Neural cell (in vitro differentiated cells): ENCODE measurements at regions not wholly inside any gene's neighbourhood (a gene's known extent, or its start where the extent isn't known, plus 50 kb on each side); places are given as distances from the start of the nearest gene placed in this dataset.
"Not testable (repeated sequence)": the region's sequence is repeated elsewhere in the genome, so short reads cannot be mapped to it uniquely, and the experiment has no call there.

Experiments
- H2AFZ ChIP-seq: fragments of 200-600, 300-800 bp; sonication (generic), shearing (Covaris generic); 2 replicates; pipeline ENCODE4 v1.6.0; 2014; ENCODE audit warnings: low read depth, mild to moderate bottlenecking, antibody characterized with exemption, low read length, moderate library complexity
- H3F3A ChIP-seq: fragments of 200-600 bp; shearing (Covaris generic); 2 replicates; pipeline ENCODE4 v1.6.1; 2016; ENCODE audit warnings: mild to moderate bottlenecking, moderate library complexity, mixed read lengths, antibody characterized with exemption, low read length; ENCODE audit not compliant: insufficient read depth, poor library complexity, severe bottlenecking
- H3K27ac ChIP-seq: fragments of 200-600, 300-800 bp; sonication (generic), shearing (Covaris generic); 2 replicates; pipeline ENCODE4 v1.5.1; 2014; ENCODE audit warnings: mild to moderate bottlenecking, low read length, moderate library complexity
- H3K27me3 ChIP-seq: fragments of 300-800, 200-600 bp; sonication (generic), shearing (Covaris generic); 2 replicates; pipeline ENCODE4 v1.6.0; 2014; ENCODE audit warnings: mild to moderate bottlenecking, low read depth, low read length, moderate library complexity; ENCODE audit not compliant: insufficient read depth
- H3K36me3 ChIP-seq: fragments of 300-800, 200-600 bp; sonication (generic), shearing (Covaris generic); 2 replicates; pipeline ENCODE4 v1.5.1; 2014; ENCODE audit warnings: mild to moderate bottlenecking, antibody characterized with exemption, low read length, moderate library complexity; ENCODE audit not compliant: insufficient read depth
- H3K4me2 ChIP-seq: fragments of 300-800, 200-600 bp; sonication (generic), shearing (Covaris generic); 2 replicates; pipeline ENCODE4 v1.6.0; 2014; ENCODE audit warnings: mild to moderate bottlenecking, low read length
- H3K4me3 ChIP-seq: fragments of 300-800, 200-600 bp; sonication (generic), shearing (Covaris generic); 2 replicates; pipeline ENCODE4 v1.5.1; 2014; ENCODE audit warnings: mild to moderate bottlenecking, low read length, moderate library complexity
- H3K79me2 ChIP-seq: fragments of 200-600 bp; shearing (Covaris generic); replicated peaks from 2 replicates; pipeline ENCODE4 v1.6.0; 2014; ENCODE audit warnings: mild to moderate bottlenecking, low read length, moderate library complexity; ENCODE audit not compliant: insufficient read depth
- H3K9ac ChIP-seq: fragments of 300-800, 200-600 bp; sonication (generic), shearing (Covaris generic); 2 replicates; pipeline ENCODE4 v1.6.1; 2016; ENCODE audit warnings: mild to moderate bottlenecking, low read length, mixed read lengths
- H3K9me2 ChIP-seq: fragments of 200-600 bp; shearing (Covaris generic); 2 replicates; pipeline ENCODE4 v1.6.1; 2016; ENCODE audit warnings: mild to moderate bottlenecking, low read length, mixed read lengths; ENCODE audit not compliant: insufficient read depth
- H3K9me3 ChIP-seq: fragments of 200-600, 300-800 bp; sonication (generic), shearing (Covaris generic); 2 replicates; pipeline ENCODE4 v1.6.1; 2016; ENCODE audit warnings: mild to moderate bottlenecking, mixed run types, low read length, moderate library complexity, mixed read lengths
- H4K20me1 ChIP-seq: fragments of 200-600 bp; shearing (Covaris generic); 2 replicates; pipeline ENCODE4 v1.6.1; 2016; ENCODE audit warnings: mild to moderate bottlenecking, mixed run types; ENCODE audit not compliant: insufficient read depth
- CTCF ChIP-seq: fragments of 450-650 bp; IDR thresholded peaks from 2 replicates; pipeline ENCODE4 v1.5.1; 2014; ENCODE audit warnings: antibody characterized with exemption, mild to moderate bottlenecking, moderate library complexity; ENCODE audit not compliant: poor library complexity, severe bottlenecking
- EP300 ChIP-seq: fragments of 450-650 bp; conservative IDR thresholded peaks from 2 replicates; pipeline ENCODE4 v1.6.1; 2014; ENCODE audit warnings: antibody characterized with exemption, mild to moderate bottlenecking, moderate library complexity; ENCODE audit not compliant: poor library complexity, severe bottlenecking
- EZH2 ChIP-seq: fragments of 200-600, 300-800 bp; shearing (Covaris generic), sonication (generic); IDR thresholded peaks from 2 replicates; pipeline ENCODE4 v1.6.1; 2014; ENCODE audit warnings: antibody characterized with exemption, low read length, borderline replicate concordance, mild to moderate bottlenecking; ENCODE audit not compliant: insufficient read depth, poor library complexity, severe bottlenecking
- MXI1 ChIP-seq: fragments of 450-650 bp; conservative IDR thresholded peaks from 2 replicates; pipeline ENCODE4 v1.6.1; 2014; ENCODE audit warnings: antibody characterized with exemption, mild to moderate bottlenecking; ENCODE audit not compliant: poor library complexity, severe bottlenecking
- POLR2AphosphoS5 ChIP-seq: IDR thresholded peaks from 2 replicates; pipeline ENCODE4 v1.6.1; 2012
- RAD21 ChIP-seq: fragments of 450-650 bp; conservative IDR thresholded peaks from 2 replicates; pipeline ENCODE4 v1.6.1; 2014; ENCODE audit warnings: antibody characterized with exemption, mild to moderate bottlenecking, moderate library complexity
- REST ChIP-seq: IDR thresholded peaks from 2 replicates; pipeline ENCODE4 v1.6.1; 2012; ENCODE audit warnings: borderline replicate concordance
- SMC3 ChIP-seq: fragments of 450-650 bp; conservative IDR thresholded peaks from 2 replicates; pipeline ENCODE4 v1.6.1; 2014; ENCODE audit warnings: antibody characterized with exemption, mild to moderate bottlenecking, moderate library complexity; ENCODE audit not compliant: poor library complexity
- TAF1 ChIP-seq: IDR thresholded peaks from 2 replicates; pipeline ENCODE4 v1.6.1; 2012; ENCODE audit warnings: low read depth

- TF ChIP-seq EZH2 (no peak), CTCF (no peak), TAF1 (no peak), POLR2AphosphoS5 (no peak), EP300 (no peak)
- Histone ChIP-seq H3K79me2 (no peaks in the 10 kb centered on the region), H3K4me2 (no peak overlapping the region)
These were observed 51.7 kb upstream of the EHBP1 start for GRCh38 chr2:62653582-62654422.

GRCh38 chr2:62649087-62649486 lies 56.4 kb upstream of the EHBP1 start:
- not testable (repeated sequence) for H2AFZ ChIP-seq, H3K27ac ChIP-seq, H3K27me3 ChIP-seq, H3K9me2 ChIP-seq, H3K9ac ChIP-seq, H3K36me3 ChIP-seq, H3K9me3 ChIP-seq, H3K4me2 ChIP-seq, H3K4me3 ChIP-seq, H3F3A ChIP-seq, H3K79me2 ChIP-seq, H4K20me1 ChIP-seq

More at GRCh38 chr2:62653582-62654422, 51.7 kb upstream of the EHBP1 start:
- Histone ChIP-seq H4K20me1 (no peaks in the 10 kb centered on the region), H3F3A (no peaks in the 10 kb centered on the region), H3K4me3 (no peak overlapping the region), H3K27me3 (no peaks in the 10 kb centered on the region), H3K9me2 (no peaks in the 10 kb centered on the region), H3K9ac (no peak overlapping the region), H3K9me3 (no peaks in the 10 kb centered on the region), H3K27ac (no peak overlapping the region), H2AFZ (no peak overlapping the region), H3K36me3 (no peaks in the 10 kb centered on the region)

- no peak overlapping the region for H2AFZ ChIP-seq
- H3K27ac ChIP-seq = no peak overlapping the region
- H3K9me2 ChIP-seq = no peaks in the 10 kb centered on the region
- no peaks in the 10 kb centered on the region for H3K27me3 ChIP-seq
- no peak overlapping the region for H3K4me3 ChIP-seq
- TF ChIP-seq POLR2AphosphoS5 (no peak), EP300 (no peak), MXI1 (no peak), TAF1 (no peak), RAD21 (no peak), EZH2 (no peak), SMC3 (no peak), REST (no peak), CTCF (no peak)
- H3K9ac ChIP-seq = no peak overlapping the region
- no peaks in the 10 kb centered on the region for H3K79me2 ChIP-seq
- H3K36me3 ChIP-seq = no peaks in the 10 kb centered on the region
- no peaks in the 10 kb centered on the region for H3F3A ChIP-seq
- H3K4me2 ChIP-seq = no peak overlapping the region
- no peaks in the 10 kb centered on the region for H3K9me3 ChIP-seq
- no peaks in the 10 kb centered on the region for H4K20me1 ChIP-seq
These were observed 62.4 kb upstream of the EHBP1 start for GRCh38 chr2:62643100-62643471.
